Lower leg skin (tissue), 3 donors: ENCODE measurements at regions not wholly inside any gene's neighbourhood (a gene's known extent, or its start where the extent isn't known, plus 50 kb on each side); places are given as distances from the start of the nearest gene placed in this dataset.

Source experiments
- CTCF ChIP-seq, 3 donors: fragments of 450-650 bp; IDR thresholded peaks; one replicate each; pipeline ENCODE4 v1.5.1; 2016; ENCODE audit warnings: antibody characterized with exemption in 3 of 3, mild to moderate bottlenecking in 3 of 3, moderate library complexity in 2 of 3
- POLR2A ChIP-seq, 2 donors: fragments of 450-650 bp; IDR thresholded peaks; one replicate each; pipeline ENCODE4 v1.6.1; 2016 to 2017; ENCODE audit warnings: antibody characterized with exemption in 2 of 2, mild to moderate bottlenecking in 1 of 2, moderate library complexity in 1 of 2

DNA sequence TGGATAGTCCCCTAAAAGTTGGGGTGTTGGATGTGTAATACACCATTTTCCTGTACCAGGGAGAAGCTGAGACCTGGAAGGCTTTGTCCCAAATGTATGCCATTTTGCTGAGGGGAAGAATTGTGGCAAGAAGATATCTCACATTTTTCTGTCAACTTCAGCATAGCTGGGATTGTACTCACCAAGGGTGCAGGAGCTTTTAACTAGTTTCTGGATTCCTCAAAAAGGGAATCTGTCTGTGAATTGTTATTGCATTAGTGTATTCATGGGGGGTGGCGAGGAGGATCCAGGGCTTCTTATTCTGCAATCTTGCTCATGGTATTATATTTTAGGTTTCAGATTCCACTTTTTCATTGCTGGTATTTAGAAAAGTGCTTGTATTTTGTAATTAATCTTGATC, 208.2 kb upstream of the MYOCD start:
- TF ChIP-seq CTCF (IDR thresholded peaks at IDR 0.05) (no peak), POLR2A (IDR thresholded peaks at IDR 0.05) (no peak)
